ENCODE measurements at regions not wholly inside any gene's neighbourhood (a gene's known extent, or its start where the extent isn't known, plus 50 kb on each side); places are given as distances from the start of the nearest gene placed in this dataset.

- intact Hi-C loops (cut with DNase I) = no loop called here
- H3K9me3 ChIP-seq = no peaks in the 10 kb centered on the region
- no peaks in the 10 kb centered on the region for H3K36me3 ChIP-seq
- no peaks in the 10 kb centered on the region for H3K4me1 ChIP-seq
- no peak overlapping the region for H3K27ac ChIP-seq
- no peak overlapping the region for H3K4me3 ChIP-seq
- no peaks in the 10 kb centered on the region for H3K27me3 ChIP-seq
- no peak for TF ChIP-seq CTCF (IDR thresholded peaks at IDR 0.05)
- no peak for DNase-seq (ENCODE audit: extremely low spot score in 2 of 2)
Measured at GRCh38 chr15:26455828-26456227, 317.0 kb downstream of the GABRB3 start.

- intact Hi-C loops (cut with DNase I) = no loop called here
- no peaks in the 10 kb centered on the region for H3K9me3 ChIP-seq
Measured at GRCh38 chr15:26453914-26454313, 319.0 kb downstream of the GABRB3 start.

DNA sequence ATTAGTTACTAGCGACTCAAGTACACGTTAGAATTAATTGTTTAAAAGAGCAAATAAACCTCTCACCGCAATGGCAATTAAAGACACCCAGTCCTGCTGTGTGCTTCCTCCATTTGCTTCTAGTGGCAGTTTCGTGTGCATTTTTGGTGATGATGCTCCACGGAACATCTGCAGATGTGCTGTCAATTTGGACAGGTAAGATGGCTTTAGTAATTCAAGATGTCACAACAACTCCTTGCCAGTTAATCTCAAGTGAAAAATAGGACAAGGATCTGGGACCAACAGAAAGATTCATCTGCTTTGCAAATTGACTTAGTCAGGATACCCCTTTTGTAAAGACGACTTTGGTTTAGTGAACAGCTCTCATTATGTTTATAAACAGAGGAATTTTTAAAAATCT is 320.9 kb downstream of the GABRB3 start:
- no peaks in the 10 kb centered on the region for H3K36me3 ChIP-seq
- H3K4me1 ChIP-seq = no peaks in the 10 kb centered on the region
- H3K4me3 ChIP-seq = no peak overlapping the region
- no peak for DNase-seq (ENCODE audit: extremely low spot score in 2 of 2)
- no peaks in the 10 kb centered on the region for H3K9me3 ChIP-seq
- intact Hi-C loops (cut with DNase I) = no loop called here
- TF ChIP-seq CTCF (IDR thresholded peaks at IDR 0.05) (no peak), POLR2A (IDR thresholded peaks at IDR 0.05) (no peak), POLR2AphosphoS5 (IDR thresholded peaks at IDR 0.05; ENCODE audit: insufficient read depth in 1 of 2, low read depth in 1 of 2) (no peak)
- no peaks in the 10 kb centered on the region for H3K27me3 ChIP-seq
- no peak overlapping the region for H3K27ac ChIP-seq

More at GRCh38 chr15:26453914-26454313, 319.0 kb downstream of the GABRB3 start:
- no peak for DNase-seq (ENCODE audit: extremely low spot score in 2 of 2)
- TF ChIP-seq POLR2A (IDR thresholded peaks at IDR 0.05) = no peak
- no peak for TF ChIP-seq CTCF (IDR thresholded peaks at IDR 0.05)
- no peak for TF ChIP-seq POLR2AphosphoS5 (IDR thresholded peaks at IDR 0.05; ENCODE audit: insufficient read depth in 1 of 2, low read depth in 1 of 2)
- no peaks in the 10 kb centered on the region for H3K36me3 ChIP-seq
- H3K27me3 ChIP-seq = no peaks in the 10 kb centered on the region
- H3K4me1 ChIP-seq = no peaks in the 10 kb centered on the region
- H3K27ac ChIP-seq = no peak overlapping the region
- no peak overlapping the region for H3K4me3 ChIP-seq

GRCh38 chr15:26449291-26449690 is 323.6 kb downstream of the GABRB3 start:
- Histone ChIP-seq H3K4me1 (no peaks in the 10 kb centered on the region), H3K4me3 (no peak overlapping the region), H3K9me3 (no peaks in the 10 kb centered on the region), H3K27me3 (no peaks in the 10 kb centered on the region), H3K27ac (no peak overlapping the region), H3K36me3 (no peaks in the 10 kb centered on the region)
- intact Hi-C loops (cut with DNase I) = no loop called here
- no peak for DNase-seq (ENCODE audit: extremely low spot score in 2 of 2)
- TF ChIP-seq POLR2A (IDR thresholded peaks at IDR 0.05) (no peak), POLR2AphosphoS5 (IDR thresholded peaks at IDR 0.05; ENCODE audit: insufficient read depth in 1 of 2, low read depth in 1 of 2) (no peak), CTCF (IDR thresholded peaks at IDR 0.05) (no peak)

GRCh38 chr15:26443321-26443720 is 329.5 kb downstream of the GABRB3 start:
- no peak for DNase-seq (ENCODE audit: extremely low spot score in 2 of 2)
- intact Hi-C loops (cut with DNase I) = no loop called here
- H3K4me1 ChIP-seq = no peaks in the 10 kb centered on the region
- no peak overlapping the region for H3K27ac ChIP-seq
- H3K4me3 ChIP-seq = no peak overlapping the region
- H3K9me3 ChIP-seq = no peaks in the 10 kb centered on the region
- no peaks in the 10 kb centered on the region for H3K36me3 ChIP-seq
- TF ChIP-seq POLR2AphosphoS5 (IDR thresholded peaks at IDR 0.05; ENCODE audit: insufficient read depth in 1 of 2, low read depth in 1 of 2) (no peak), POLR2A (IDR thresholded peaks at IDR 0.05) (no peak), CTCF (IDR thresholded peaks at IDR 0.05) (no peak)
- H3K27me3 ChIP-seq = no peaks in the 10 kb centered on the region

All from vagina (tissue), 2 donors.